ENCODE measurements at regions not wholly inside any gene's neighbourhood (a gene's known extent, or its start where the extent isn't known, plus 50 kb on each side); places are given as distances from the start of the nearest gene placed in this dataset.

GRCh38 chr6:95095855-95096254 lies 481.5 kb upstream of the MANEA start:
- CTCF ChIA-PET = no interaction called here
- no peaks in the 10 kb centered on the region for H3K27me3 ChIP-seq (ENCODE audit: insufficient read depth)
- POLR2A ChIA-PET = no interaction called here
- H3K4me3 ChIP-seq (ENCODE audit: low read depth in 2 of 2, low read length in 1 of 2) = no peak overlapping the region
- H3K4me2 ChIP-seq = no peak overlapping the region
- H3K27ac ChIP-seq (ENCODE audit: low read depth in 2 of 2, low read length in 1 of 2) = no peak overlapping the region
- no peaks in the 10 kb centered on the region for H3K9me2 ChIP-seq
- no peaks in the 10 kb centered on the region for H3K79me2 ChIP-seq (ENCODE audit: insufficient read depth)
- no peak for DNase-seq
- no peaks in the 10 kb centered on the region for H3K36me3 ChIP-seq (replicated peaks in 1 of 2; ENCODE audit: control insufficient read depth in 1 of 2, insufficient read depth in 2 of 2, low read length in 1 of 2)
- no peaks in the 10 kb centered on the region for H3F3A ChIP-seq (replicated peaks; ENCODE audit: insufficient read depth)
- peaks cover 0 to 7% of the 10 kb centered on the region in 2 experiments; a peak in 1 of 4 replicates for H3K4me1 ChIP-seq (ENCODE audit: control insufficient read depth in 1 of 2, insufficient read depth in 2 of 2, low read depth in 1 of 2, low read length in 1 of 2)
- no peak overlapping the region for H3K9ac ChIP-seq
- TF ChIP-seq TCF12 (IDR thresholded peaks at IDR 0.05) (no peak), FOXJ3 (CRISPR knock-in tag; IDR thresholded peaks at IDR 0.05) (no peak), MEF2A (IDR thresholded peaks at IDR 0.05; ENCODE audit: borderline replicate concordance, low read depth) (no peak), FOSL2 (IDR thresholded peaks at IDR 0.05; ENCODE audit: borderline replicate concordance, low read depth) (no peak), TAF1 (IDR thresholded peaks at IDR 0.05; ENCODE audit: borderline replicate concordance, low read depth, low read length) (no peak), NRF1 (IDR thresholded peaks at IDR 0.05; ENCODE audit: low read depth, low read length) (no peak), TEAD4 (IDR thresholded peaks at IDR 0.05; ENCODE audit: borderline replicate concordance, insufficient read depth) (no peak), REST (IDR thresholded peaks at IDR 0.05; ENCODE audit: low read depth, low read length) (no peak), USF2 (IDR thresholded peaks at IDR 0.05; ENCODE audit: borderline replicate concordance, low read depth, low read length) (no peak), SMC3 (IDR thresholded peaks at IDR 0.05; ENCODE audit: low read depth, low read length) (no peak), EZH2phosphoT487 (IDR thresholded peaks at IDR 0.05; ENCODE audit: borderline replicate concordance, low read depth) (no peak)
- H2AFZ ChIP-seq (ENCODE audit: low read depth) = no peak overlapping the region
- WGBS (ENCODE audit: low lambda C conversion rate) = 24% methylated on average over 2 of the region's 2 CpGs
- no peaks in the 10 kb centered on the region for H4K20me1 ChIP-seq (ENCODE audit: insufficient read depth)
- H3K9me3 ChIP-seq = no peaks in the 10 kb centered on the region

- ChIA-PET POLR2A (no interaction called here), CTCF (interaction anchor here (2.3 kb wide), 1 partner anchor 8 kb away, joined by 15 read pairs; no protein-coding TSS in a partner anchor)
- no peak overlapping the region for H3K4me2 ChIP-seq
- no peak overlapping the region for H3K9ac ChIP-seq
- no peak overlapping the region for H3K4me3 ChIP-seq (ENCODE audit: low read depth in 2 of 2, low read length in 1 of 2)
- H3K9me3 ChIP-seq = no peaks in the 10 kb centered on the region
- TF ChIP-seq ELF1 (IDR thresholded peaks at IDR 0.05) (no peak), EZH2phosphoT487 (IDR thresholded peaks at IDR 0.05; ENCODE audit: borderline replicate concordance, low read depth) (no peak), NFIC (IDR thresholded peaks at IDR 0.05; ENCODE audit: borderline replicate concordance) (no peak)
- no peaks in the 10 kb centered on the region for H3K79me2 ChIP-seq (ENCODE audit: insufficient read depth)
- H2AFZ ChIP-seq (ENCODE audit: low read depth) = no peak overlapping the region
- no peaks in the 10 kb centered on the region for H3K36me3 ChIP-seq (replicated peaks in 1 of 2; ENCODE audit: control insufficient read depth in 1 of 2, insufficient read depth in 2 of 2, low read length in 1 of 2)
- 0% methylated on average over 1 of the region's 1 CpG for WGBS (ENCODE audit: low lambda C conversion rate)
- no peaks in the 10 kb centered on the region for H3K9me2 ChIP-seq
- H3F3A ChIP-seq (replicated peaks; ENCODE audit: insufficient read depth) = no peaks in the 10 kb centered on the region
- no peaks in the 10 kb centered on the region for H3K27me3 ChIP-seq (ENCODE audit: insufficient read depth)
- H4K20me1 ChIP-seq (ENCODE audit: insufficient read depth) = no peaks in the 10 kb centered on the region
- DNase-seq = no peak
- H3K4me1 ChIP-seq (ENCODE audit: control insufficient read depth in 1 of 2, insufficient read depth in 2 of 2, low read depth in 1 of 2, low read length in 1 of 2) = peaks cover 0 to 7% of the 10 kb centered on the region in 2 experiments; a peak in 1 of 4 replicates
- no peak overlapping the region for H3K27ac ChIP-seq (ENCODE audit: low read depth in 2 of 2, low read length in 1 of 2)
Measured at GRCh38 chr6:95099410-95099809, 477.9 kb upstream of the MANEA start.
